Right forelimb (tissue), 1 donor: ENCODE measurements at regions not wholly inside any gene's neighbourhood (a gene's known extent, or its start where the extent isn't known, plus 50 kb on each side); places are given as distances from the start of the nearest gene placed in this dataset.

ENCODE experiments used
- DNase-seq: peaks from one replicate; pipeline ENCODE4 v3.0.0-alpha.2; 2018

- no peak for DNase-seq
These were observed 231.1 kb upstream of the CDH5 start for GRCh38 chr16:66135421-66135831.

- no peak for DNase-seq
These were observed 231.6 kb upstream of the CDH5 start for GRCh38 chr16:66134875-66135274.

GRCh38 chr16:66133643-66134338 is 232.7 kb upstream of the CDH5 start:
- no peak for DNase-seq

- DNase-seq = no peak
These were observed 234.6 kb upstream of the CDH5 start for GRCh38 chr16:66131895-66132294.

GRCh38 chr16:66131156-66131807 is 235.2 kb upstream of the CDH5 start:
- DNase-seq = no peak

GRCh38 chr16:66130296-66130905 is 236.1 kb upstream of the CDH5 start:
- DNase-seq = no peak

- no peak for DNase-seq
These were observed 237.3 kb upstream of the CDH5 start for GRCh38 chr16:66129196-66129595.

- DNase-seq = no peak
These were observed 238.1 kb upstream of the CDH5 start for GRCh38 chr16:66128371-66128770.

GRCh38 chr16:66127459-66128370 is 238.8 kb upstream of the CDH5 start:
- DNase-seq = no peak

GRCh38 chr16:66121466-66121865 is 245.0 kb upstream of the CDH5 start:
- no peak for DNase-seq

GRCh38 chr16:66120656-66121055 is 245.8 kb upstream of the CDH5 start:
- no peak for DNase-seq

GRCh38 chr16:66116163-66117002 is 250.1 kb upstream of the CDH5 start:
- DNase-seq = no peak

GRCh38 chr16:66115373-66115772 is 251.1 kb upstream of the CDH5 start:
- DNase-seq = no peak

- DNase-seq = no peak
These were observed 253.3 kb upstream of the CDH5 start for GRCh38 chr16:66113223-66113622.

- no peak for DNase-seq
These were observed 256.8 kb upstream of the CDH5 start for GRCh38 chr16:66109677-66110076.

- no peak for DNase-seq
These were observed 258.8 kb upstream of the CDH5 start for GRCh38 chr16:66107661-66108060.

GRCh38 chr16:66103211-66103610 is 263.3 kb upstream of the CDH5 start:
- no peak for DNase-seq

- DNase-seq = no peak
These were observed 267.2 kb upstream of the CDH5 start for GRCh38 chr16:66099306-66099705.

GRCh38 chr16:66097751-66098150 is 268.7 kb upstream of the CDH5 start:
- no peak for DNase-seq

- DNase-seq = no peak
These were observed 270.8 kb upstream of the CDH5 start for GRCh38 chr16:66095676-66096075.

GRCh38 chr16:66093191-66093590 is 273.3 kb upstream of the CDH5 start:
- DNase-seq = no peak

GRCh38 chr16:66091471-66091891 is 275.0 kb upstream of the CDH5 start:
- DNase-seq = no peak
